ENCODE measurements at regions not wholly inside any gene's neighbourhood (a gene's known extent, or its start where the extent isn't known, plus 50 kb on each side); places are given as distances from the start of the nearest gene placed in this dataset.
A peak's percentile ranks its signal among the peaks of the same experiment; 100 is the strongest.

GRCh38 chr15:47824147-47824546 lies 106.8 kb downstream of the SEMA6D start:
- intact Hi-C loops (cut with DNase I): no loop called here
- WGBS: 69% methylated on average over 4 of the region's 4 CpGs
- ATAC-seq: no peak
- Histone ChIP-seq H3K27me3 (ENCODE audit: control insufficient read depth, insufficient read depth) (no peaks in the 10 kb centered on the region), H3K9me3 (ENCODE audit: control insufficient read depth, low read length) (no peaks in the 10 kb centered on the region), H3K4me1 (ENCODE audit: control insufficient read depth, insufficient read depth, low read length) (no peaks in the 10 kb centered on the region), H3K27ac (ENCODE audit: low read length) (no peak overlapping the region), H3K4me3 (ENCODE audit: low read length) (no peak overlapping the region)
- no peak for DNase-seq

GRCh38 chr15:47829667-47830066 lies 112.4 kb downstream of the SEMA6D start:
- DNase-seq: peak in 1 of 3 donors; percentile 17
- Histone ChIP-seq H3K9me3 (ENCODE audit: control insufficient read depth, low read length) (no peaks in the 10 kb centered on the region), H3K27me3 (ENCODE audit: control insufficient read depth, insufficient read depth) (no peaks in the 10 kb centered on the region), H3K27ac (ENCODE audit: low read length) (no peak overlapping the region), H3K4me1 (ENCODE audit: control insufficient read depth, insufficient read depth, low read length) (peaks cover 1% of the 10 kb centered on the region), H3K4me3 (ENCODE audit: low read length) (no peak overlapping the region)
- intact Hi-C loops (cut with DNase I): no loop called here
- peak in 1 of 2 donors; percentile 59 for ATAC-seq
- WGBS: 16% methylated on average over 1 of the region's 1 CpG

DNA sequence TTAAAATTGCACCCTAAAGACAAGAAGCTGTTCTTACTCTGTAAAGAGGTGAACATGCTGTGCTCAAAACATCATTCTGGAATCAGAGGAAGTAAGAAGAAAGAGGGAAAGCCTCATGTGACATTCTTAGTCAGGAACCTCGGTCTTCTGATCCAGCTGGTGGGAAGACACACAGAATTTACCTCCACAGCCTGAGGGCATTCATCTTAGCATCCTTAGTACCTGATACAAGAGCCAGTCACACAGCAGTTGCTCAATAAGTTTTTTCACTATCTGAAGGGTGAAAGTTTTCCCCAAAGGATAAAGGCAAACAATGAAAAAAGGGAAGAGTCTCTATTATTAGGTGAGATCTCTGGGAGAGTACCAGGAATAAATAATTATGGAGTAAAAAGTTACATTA lies 116.8 kb downstream of the SEMA6D start:
- H3K27ac ChIP-seq (ENCODE audit: low read length): no peak overlapping the region
- no peaks in the 10 kb centered on the region for H3K9me3 ChIP-seq (ENCODE audit: control insufficient read depth, low read length)
- no peak overlapping the region for H3K4me3 ChIP-seq (ENCODE audit: low read length)
- intact Hi-C loops (cut with DNase I): no loop called here
- no peak for ATAC-seq
- H3K4me1 ChIP-seq (ENCODE audit: control insufficient read depth, insufficient read depth, low read length): peaks cover 1% of the 10 kb centered on the region
- DNase-seq: no peak
- 75% methylated on average over 1 of the region's 1 CpG for WGBS
- no peaks in the 10 kb centered on the region for H3K27me3 ChIP-seq (ENCODE audit: control insufficient read depth, insufficient read depth)

- DNase-seq: no peak
- no peaks in the 10 kb centered on the region for H3K4me1 ChIP-seq (ENCODE audit: control insufficient read depth, insufficient read depth, low read length)
- intact Hi-C loops (cut with DNase I): no loop called here
- no peaks in the 10 kb centered on the region for H3K27me3 ChIP-seq (ENCODE audit: control insufficient read depth, insufficient read depth)
- no peaks in the 10 kb centered on the region for H3K9me3 ChIP-seq (ENCODE audit: control insufficient read depth, low read length)
- peak; percentile 29 to 60 for ATAC-seq
- 50% methylated on average over 6 of the region's 6 CpGs for WGBS
- no peak overlapping the region for H3K27ac ChIP-seq (ENCODE audit: low read length)
- no peak overlapping the region for H3K4me3 ChIP-seq (ENCODE audit: low read length)
Measured at GRCh38 chr15:47839233-47839825, 122.0 kb downstream of the SEMA6D start.

DNA sequence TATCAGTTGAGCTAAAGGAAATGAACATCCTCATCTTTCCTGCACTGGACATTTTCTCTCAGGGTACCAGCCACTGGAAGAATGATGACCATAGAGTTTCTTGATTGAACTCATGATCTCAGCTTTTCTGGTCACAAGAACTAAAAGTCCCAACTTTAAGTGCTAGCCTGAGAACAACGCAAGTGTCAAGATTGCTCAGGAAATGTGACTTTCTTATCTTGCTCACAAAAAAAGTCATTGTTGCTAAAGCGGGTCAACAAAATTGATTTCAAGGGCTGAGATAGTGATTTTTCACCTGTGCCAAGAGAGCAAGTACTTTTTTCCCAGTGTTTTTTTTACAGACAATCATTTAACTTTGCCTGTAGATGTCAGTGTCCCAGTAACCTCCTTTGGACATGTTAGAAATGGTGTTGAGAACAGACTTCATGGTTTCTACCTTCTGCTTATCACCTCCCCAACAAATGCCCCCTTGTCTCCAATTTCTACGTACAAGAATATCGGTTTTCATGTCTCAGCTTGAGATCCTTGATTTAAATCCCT lies 125.9 kb downstream of the SEMA6D start:
- ATAC-seq (no peak), DNase-seq (no peak)
- Histone ChIP-seq H3K9me3 (ENCODE audit: control insufficient read depth, low read length) (no peaks in the 10 kb centered on the region), H3K27ac (ENCODE audit: low read length) (no peak overlapping the region), H3K4me1 (ENCODE audit: control insufficient read depth, insufficient read depth, low read length) (no peaks in the 10 kb centered on the region), H3K27me3 (ENCODE audit: control insufficient read depth, insufficient read depth) (no peaks in the 10 kb centered on the region), H3K4me3 (ENCODE audit: low read length) (no peak overlapping the region)
- intact Hi-C loops (cut with DNase I): no loop called here
- 71% methylated on average over 4 of the region's 4 CpGs for WGBS

GRCh38 chr15:47844437-47844836 lies 127.1 kb downstream of the SEMA6D start:
- Histone ChIP-seq H3K4me3 (ENCODE audit: low read length) (no peak overlapping the region), H3K4me1 (ENCODE audit: control insufficient read depth, insufficient read depth, low read length) (no peaks in the 10 kb centered on the region), H3K27ac (ENCODE audit: low read length) (no peak overlapping the region), H3K27me3 (ENCODE audit: control insufficient read depth, insufficient read depth) (no peaks in the 10 kb centered on the region), H3K9me3 (ENCODE audit: control insufficient read depth, low read length) (no peaks in the 10 kb centered on the region)
- intact Hi-C loops (cut with DNase I): no loop called here
- DNase-seq (no peak), ATAC-seq (no peak)
- 86% methylated on average over 2 of the region's 2 CpGs for whole genome bisulfite sequencing

DNA sequence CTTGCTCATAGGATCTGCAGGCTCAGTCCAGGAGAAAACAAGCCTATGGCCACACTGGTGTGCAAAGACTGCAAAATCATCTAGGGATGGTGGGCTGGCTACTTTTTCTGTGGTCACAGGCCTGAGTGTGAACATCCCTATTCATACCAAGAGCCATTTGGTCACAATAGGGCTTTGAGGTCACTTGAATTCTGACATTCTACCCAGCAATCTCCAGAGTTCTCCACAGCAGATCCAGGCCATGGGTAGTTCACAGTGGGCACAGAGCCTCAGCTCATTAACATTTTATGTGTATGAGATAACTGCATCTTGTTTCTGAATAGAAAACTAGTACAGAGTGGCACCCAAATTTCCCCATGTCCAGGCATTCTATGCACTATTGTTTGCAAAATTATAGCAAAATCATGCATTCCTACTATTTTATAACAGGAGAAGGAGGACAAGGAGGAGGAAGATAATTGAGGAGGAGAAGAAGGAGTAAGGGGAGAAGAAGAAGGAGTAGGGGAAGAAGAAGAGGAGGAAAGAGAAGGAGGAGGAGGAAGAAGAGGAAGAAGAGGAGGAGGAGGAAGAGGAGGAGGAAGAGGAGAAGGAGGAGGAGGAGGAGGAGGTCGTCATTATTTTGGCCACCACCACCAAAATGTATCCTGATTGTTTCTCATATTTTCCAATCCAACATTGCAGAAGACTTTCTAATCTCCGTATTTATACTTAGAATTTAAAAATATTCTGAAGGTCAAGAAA lies 129.0 kb downstream of the SEMA6D start:
- no peaks in the 10 kb centered on the region for H3K4me1 ChIP-seq (ENCODE audit: control insufficient read depth, insufficient read depth, low read length)
- intact Hi-C loops (cut with DNase I): no loop called here
- DNase-seq: no peak
- no peak overlapping the region for H3K27ac ChIP-seq (ENCODE audit: low read length)
- H3K4me3 ChIP-seq (ENCODE audit: low read length): no peak overlapping the region
- no peak for ATAC-seq
- H3K9me3 ChIP-seq (ENCODE audit: control insufficient read depth, low read length): no peaks in the 10 kb centered on the region
- H3K27me3 ChIP-seq (ENCODE audit: control insufficient read depth, insufficient read depth): no peaks in the 10 kb centered on the region
- 67% methylated on average over 2 of the region's 2 CpGs for WGBS

- H3K9me3 ChIP-seq (ENCODE audit: control insufficient read depth, low read length): no peaks in the 10 kb centered on the region
- H3K4me1 ChIP-seq (ENCODE audit: control insufficient read depth, insufficient read depth, low read length): no peaks in the 10 kb centered on the region
- WGBS: 46% methylated on average over 3 of the region's 3 CpGs
- no peaks in the 10 kb centered on the region for H3K27me3 ChIP-seq (ENCODE audit: control insufficient read depth, insufficient read depth)
- DNase-seq: no peak
- H3K4me3 ChIP-seq (ENCODE audit: low read length): no peak overlapping the region
- H3K27ac ChIP-seq (ENCODE audit: low read length): no peak overlapping the region
- intact Hi-C loops (cut with DNase I): no loop called here
- no peak for ATAC-seq
Measured at GRCh38 chr15:47846876-47847275, 129.6 kb downstream of the SEMA6D start.

DNA sequence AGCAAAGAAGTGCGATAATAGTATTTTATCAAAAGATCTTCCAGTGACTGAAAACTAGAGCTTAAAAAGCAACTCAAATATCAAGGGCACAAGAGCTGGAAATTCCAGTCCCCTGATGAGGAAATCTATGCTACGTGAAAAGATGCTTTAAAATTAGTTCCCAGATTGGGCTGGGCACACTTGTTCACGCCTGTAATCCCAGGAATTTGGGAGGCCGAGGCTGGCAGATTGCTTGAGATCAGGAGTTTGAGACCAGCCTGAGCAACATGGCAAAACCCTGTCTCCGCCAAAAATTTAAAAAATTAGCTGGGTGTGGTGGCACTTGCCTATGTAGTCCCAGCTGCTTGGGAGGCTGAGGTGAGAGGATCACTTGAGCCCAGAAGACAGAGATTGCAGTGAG lies 138.8 kb downstream of the SEMA6D start:
- intact Hi-C loops (cut with DNase I): no loop called here
- Histone ChIP-seq H3K9me3 (ENCODE audit: control insufficient read depth, low read length) (no peaks in the 10 kb centered on the region), H3K27me3 (ENCODE audit: control insufficient read depth, insufficient read depth) (no peaks in the 10 kb centered on the region), H3K4me3 (ENCODE audit: low read length) (no peak overlapping the region), H3K27ac (ENCODE audit: low read length) (no peak overlapping the region), H3K4me1 (ENCODE audit: control insufficient read depth, insufficient read depth, low read length) (no peaks in the 10 kb centered on the region)
- WGBS: 61% methylated on average over 5 of the region's 5 CpGs
- ATAC-seq (no peak), DNase-seq (no peak)

DNA sequence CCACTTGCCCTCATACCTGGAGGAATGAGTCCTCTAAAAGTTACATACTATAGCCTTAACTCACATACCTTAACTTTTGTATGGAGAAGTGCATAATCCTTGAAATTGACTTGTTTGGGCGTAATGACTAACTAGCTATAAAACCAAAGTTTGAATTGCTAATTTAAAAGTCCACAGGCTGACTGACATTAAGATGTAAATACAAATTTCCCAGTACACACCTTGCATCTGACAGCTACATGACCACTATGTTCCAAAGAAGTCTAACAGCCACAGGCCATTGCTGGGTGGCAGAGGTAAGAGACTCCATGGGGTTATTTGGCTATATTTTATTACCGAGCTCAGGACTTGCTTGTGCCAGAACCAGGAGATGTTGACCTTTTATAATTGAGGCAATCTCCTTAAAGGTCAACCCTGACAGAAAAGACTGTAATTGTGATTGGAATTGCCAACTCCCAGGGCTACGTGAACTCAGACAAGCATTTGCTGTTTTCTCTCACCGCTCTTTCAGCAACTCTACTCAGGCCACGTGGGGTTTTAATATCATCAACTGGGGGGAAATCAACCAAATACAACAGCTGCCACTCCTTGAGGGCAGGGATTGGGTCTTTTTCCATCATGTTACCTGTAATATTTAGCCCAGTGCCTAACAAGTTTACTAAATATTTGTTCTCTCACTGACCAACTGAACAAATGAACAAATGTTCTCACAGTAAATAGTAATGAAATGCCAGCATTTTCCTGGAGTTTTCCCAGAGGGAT lies 139.9 kb downstream of the SEMA6D start:
- H3K4me3 ChIP-seq (ENCODE audit: low read length): no peak overlapping the region
- 87% methylated on average over 5 of the region's 5 CpGs for WGBS
- ATAC-seq (no peak), DNase-seq (no peak)
- no peaks in the 10 kb centered on the region for H3K4me1 ChIP-seq (ENCODE audit: control insufficient read depth, insufficient read depth, low read length)
- H3K27ac ChIP-seq (ENCODE audit: low read length): no peak overlapping the region
- no peaks in the 10 kb centered on the region for H3K9me3 ChIP-seq (ENCODE audit: control insufficient read depth, low read length)
- intact Hi-C loops (cut with DNase I): no loop called here
- H3K27me3 ChIP-seq (ENCODE audit: control insufficient read depth, insufficient read depth): no peaks in the 10 kb centered on the region

DNA sequence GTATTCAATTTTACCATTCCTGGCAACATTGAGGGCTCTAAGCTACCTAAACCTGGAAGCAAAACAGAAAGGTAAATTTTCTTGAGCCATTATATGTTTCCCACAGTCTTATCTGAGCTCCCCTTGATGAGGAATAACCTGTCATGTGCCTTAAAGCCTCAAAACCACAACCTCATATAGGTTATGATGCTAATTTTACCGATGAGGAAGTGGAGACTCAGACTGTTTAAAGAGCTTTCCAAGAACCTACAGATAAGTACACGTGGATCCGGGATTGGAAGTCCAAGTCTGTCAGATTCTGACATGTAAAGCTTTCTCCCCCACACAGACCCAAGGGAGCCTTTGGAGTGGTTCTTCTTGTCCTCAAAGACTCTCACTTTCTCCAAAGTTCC lies 140.5 kb downstream of the SEMA6D start:
- 38% methylated on average over 3 of the region's 3 CpGs for WGBS
- Histone ChIP-seq H3K27me3 (ENCODE audit: control insufficient read depth, insufficient read depth) (no peaks in the 10 kb centered on the region), H3K27ac (ENCODE audit: low read length) (no peak overlapping the region), H3K9me3 (ENCODE audit: control insufficient read depth, low read length) (no peaks in the 10 kb centered on the region), H3K4me3 (ENCODE audit: low read length) (no peak overlapping the region), H3K4me1 (ENCODE audit: control insufficient read depth, insufficient read depth, low read length) (no peaks in the 10 kb centered on the region)
- ATAC-seq (no peak), DNase-seq (no peak)
- intact Hi-C loops (cut with DNase I): no loop called here

Measured in right cardiac atrium (tissue), 5 donors.